Fibroblast of the aortic adventitia (primary cell): ENCODE measurements at regions not wholly inside any gene's neighbourhood (a gene's known extent, or its start where the extent isn't known, plus 50 kb on each side); places are given as distances from the start of the nearest gene placed in this dataset.

Experiments used
- DNase-seq: peaks from one replicate; pipeline ENCODE4 v3.0.0-alpha.2; 2010; ENCODE audit warnings: low read depth
- H3K4me3 ChIP-seq: 2 replicates; pipeline ENCODE4 v1.5.1; 2011; ENCODE audit warnings: low read depth, mild to moderate bottlenecking, control low read depth, low read length, moderate library complexity
- TF ChIP-seq, protein P1 (sequence below): IDR thresholded peaks from 2 replicates; pipeline ENCODE4 v1.5.1; 2011; ENCODE audit warnings: mild to moderate bottlenecking, low read length, control low read depth, inconsistent platforms; ENCODE audit not compliant: insufficient read depth

DNA sequence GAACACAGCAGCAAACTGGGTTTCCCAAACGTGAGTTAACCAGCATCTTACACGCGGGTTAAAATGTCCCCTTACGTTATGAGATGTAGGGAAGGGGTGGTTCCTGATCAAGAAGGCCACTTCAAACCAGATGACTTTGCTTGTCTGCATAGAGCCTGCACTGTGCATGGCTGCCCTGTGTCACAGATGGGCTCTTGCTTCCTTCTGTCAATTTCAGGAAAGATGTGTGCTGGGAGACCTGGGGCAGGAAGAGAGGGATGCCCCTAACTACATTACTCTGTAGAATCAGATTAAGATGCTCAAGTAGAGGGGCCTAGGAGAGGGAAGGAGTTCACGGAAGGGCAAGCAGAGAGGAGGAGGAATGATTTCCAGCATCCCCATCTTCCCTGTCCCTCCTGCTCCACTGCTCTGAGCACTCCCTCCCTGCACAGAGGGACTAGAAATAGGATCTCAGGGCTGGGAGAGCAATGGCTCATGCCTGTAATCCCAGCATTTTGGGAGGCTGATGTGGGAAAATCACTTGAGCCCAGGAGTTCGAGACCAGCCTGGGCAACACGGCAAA, 63.5 kb upstream of the ZMYND8 start:
- no peak overlapping the region for H3K4me3 ChIP-seq
- no peak for DNase-seq
- TF ChIP-seq, protein P1, sequence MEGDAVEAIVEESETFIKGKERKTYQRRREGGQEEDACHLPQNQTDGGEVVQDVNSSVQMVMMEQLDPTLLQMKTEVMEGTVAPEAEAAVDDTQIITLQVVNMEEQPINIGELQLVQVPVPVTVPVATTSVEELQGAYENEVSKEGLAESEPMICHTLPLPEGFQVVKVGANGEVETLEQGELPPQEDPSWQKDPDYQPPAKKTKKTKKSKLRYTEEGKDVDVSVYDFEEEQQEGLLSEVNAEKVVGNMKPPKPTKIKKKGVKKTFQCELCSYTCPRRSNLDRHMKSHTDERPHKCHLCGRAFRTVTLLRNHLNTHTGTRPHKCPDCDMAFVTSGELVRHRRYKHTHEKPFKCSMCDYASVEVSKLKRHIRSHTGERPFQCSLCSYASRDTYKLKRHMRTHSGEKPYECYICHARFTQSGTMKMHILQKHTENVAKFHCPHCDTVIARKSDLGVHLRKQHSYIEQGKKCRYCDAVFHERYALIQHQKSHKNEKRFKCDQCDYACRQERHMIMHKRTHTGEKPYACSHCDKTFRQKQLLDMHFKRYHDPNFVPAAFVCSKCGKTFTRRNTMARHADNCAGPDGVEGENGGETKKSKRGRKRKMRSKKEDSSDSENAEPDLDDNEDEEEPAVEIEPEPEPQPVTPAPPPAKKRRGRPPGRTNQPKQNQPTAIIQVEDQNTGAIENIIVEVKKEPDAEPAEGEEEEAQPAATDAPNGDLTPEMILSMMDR: no peak

DNA sequence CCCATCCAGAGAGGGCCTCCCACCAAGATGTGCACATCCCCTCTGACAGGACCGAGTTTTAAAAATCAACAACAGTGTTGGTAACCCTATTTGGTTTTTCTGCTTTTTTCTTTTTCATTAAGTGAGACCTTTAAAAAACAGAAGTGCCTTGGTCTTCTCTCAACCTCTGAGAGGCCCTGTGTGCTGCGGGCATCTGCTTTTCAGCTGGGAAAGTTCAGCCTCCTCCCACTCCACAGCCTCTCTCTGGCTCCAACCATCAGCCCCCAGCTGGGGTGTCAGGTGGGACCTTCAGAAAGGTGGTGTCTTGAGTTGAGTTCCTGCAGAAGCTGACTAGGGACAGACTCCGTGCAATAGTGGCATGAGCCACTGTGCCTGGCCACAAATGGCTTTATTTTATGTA, 64.6 kb upstream of the ZMYND8 start:
- TF ChIP-seq, protein P1: no peak
- H3K4me3 ChIP-seq: no peak overlapping the region
- DNase-seq: no peak

DNA sequence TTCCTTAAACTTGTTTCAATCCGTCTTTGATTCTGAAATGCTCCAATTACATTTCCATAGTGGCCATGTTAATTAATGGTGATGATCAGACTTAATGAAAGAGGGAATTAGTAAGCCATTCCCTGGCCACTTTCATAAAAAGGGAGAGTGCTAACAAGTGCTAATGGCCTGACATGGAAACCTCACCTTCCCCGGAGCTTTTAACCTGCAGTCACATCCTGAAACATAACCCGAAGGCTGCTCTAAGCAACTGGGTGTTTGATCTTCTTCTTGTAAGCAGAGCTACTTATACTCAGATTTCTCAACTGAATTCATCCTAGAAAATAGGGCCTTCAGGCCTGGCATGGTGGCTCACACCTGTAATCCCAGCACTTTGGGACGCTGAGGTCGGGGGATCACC, 67.1 kb upstream of the ZMYND8 start:
- no peak for DNase-seq
- TF ChIP-seq, protein P1: no peak
- H3K4me3 ChIP-seq: no peak overlapping the region

DNA sequence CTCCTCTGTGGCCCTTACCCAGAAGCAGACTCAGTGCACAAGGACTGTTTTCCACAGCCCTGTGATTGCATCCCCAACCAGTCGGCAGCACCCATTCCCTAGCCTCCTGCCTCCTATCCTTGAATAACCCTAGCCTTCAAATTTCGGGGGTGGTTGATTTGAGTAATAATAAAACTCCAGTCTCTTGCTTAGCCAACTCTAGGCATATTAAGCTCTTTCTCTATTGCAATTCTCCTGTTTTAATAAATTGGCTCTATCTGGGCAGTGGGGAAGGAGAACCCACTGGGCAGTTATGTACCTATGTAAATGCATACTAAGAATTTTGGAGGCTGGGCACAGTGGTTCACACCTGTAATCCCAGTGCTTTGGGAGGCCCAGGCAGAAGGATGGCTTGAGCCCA, 70.6 kb upstream of the ZMYND8 start:
- H3K4me3 ChIP-seq: no peak overlapping the region
- TF ChIP-seq, protein P1: no peak
- no peak for DNase-seq

DNA sequence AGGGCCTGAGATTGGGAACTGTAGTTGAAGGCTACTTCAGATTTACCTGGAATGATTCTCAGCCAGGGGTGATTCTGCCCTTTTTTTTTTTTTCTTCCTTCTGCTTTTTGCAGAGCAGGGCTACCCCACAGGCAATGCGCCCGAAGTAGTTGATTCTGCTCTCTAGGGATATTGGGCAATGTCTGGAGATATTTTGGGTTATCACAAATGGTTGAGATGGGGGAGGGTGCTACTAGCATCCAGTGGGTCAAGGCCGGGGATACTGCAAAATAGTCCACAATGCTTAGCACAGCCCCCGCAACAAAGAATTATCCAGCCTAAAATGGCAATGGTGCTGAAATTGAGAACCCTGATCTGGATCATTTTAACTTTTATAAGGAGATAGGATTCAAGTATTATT, 71.2 kb upstream of the ZMYND8 start:
- no peak for DNase-seq
- H3K4me3 ChIP-seq: no peak overlapping the region
- TF ChIP-seq, protein P1: no peak

DNA sequence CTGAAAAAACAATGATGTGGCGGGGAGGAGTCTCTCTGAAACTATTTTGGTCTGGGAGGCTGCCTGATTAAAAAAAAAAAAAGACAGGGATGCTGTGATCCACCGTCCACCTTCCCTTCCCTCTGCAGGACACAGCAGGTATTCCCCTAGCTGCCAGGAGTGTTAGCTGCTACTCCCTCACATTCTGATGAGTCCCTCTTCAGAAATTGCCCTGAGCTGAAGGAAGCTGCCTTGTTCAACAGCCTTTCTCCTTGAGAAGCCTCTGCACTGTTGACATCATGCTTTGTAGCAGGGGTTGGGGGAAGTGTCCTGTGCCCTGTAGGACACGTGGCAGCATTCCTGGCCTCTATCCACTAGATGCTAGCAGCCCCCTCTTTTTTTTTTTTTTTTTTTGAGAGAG, 71.7 kb upstream of the ZMYND8 start:
- TF ChIP-seq, protein P1: no peak
- no peak for DNase-seq
- no peak overlapping the region for H3K4me3 ChIP-seq

DNA sequence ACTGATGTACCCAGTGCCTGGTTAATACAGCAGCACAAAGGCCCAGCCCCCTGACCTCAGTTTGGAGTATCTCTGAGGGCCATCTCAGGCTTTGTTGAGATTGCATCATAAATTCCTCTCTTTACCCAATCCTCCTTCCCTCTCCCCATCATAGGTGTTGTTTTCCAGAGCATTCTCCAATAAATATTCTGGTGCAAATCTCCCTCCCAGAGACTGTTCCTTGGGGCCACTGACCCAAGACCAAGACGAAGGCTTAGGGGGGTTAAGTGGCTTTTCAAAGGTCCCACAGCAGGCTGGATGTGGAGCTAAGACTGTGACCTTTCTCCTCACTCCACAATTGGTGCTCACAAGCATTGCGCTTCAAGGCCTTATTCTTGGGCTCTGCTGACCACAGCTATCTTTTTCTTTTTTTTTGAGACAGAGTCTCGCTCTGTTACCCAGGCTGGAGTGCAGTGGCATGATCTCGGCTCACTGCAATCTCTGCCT, 72.4 kb upstream of the ZMYND8 start:
- no peak for DNase-seq
- H3K4me3 ChIP-seq: no peak overlapping the region
- TF ChIP-seq, protein P1: no peak
